Hematopoietic multipotent progenitor cell treated with erythropoietin and hydrocortisone succinate and interleukin-3 and kit ligand, for 17 days (in vitro differentiated cells): ENCODE measurements at regions not wholly inside any gene's neighbourhood (a gene's known extent, or its start where the extent isn't known, plus 50 kb on each side); places are given as distances from the start of the nearest gene placed in this dataset.

Experiments used
- DNase-seq: peaks from one replicate; pipeline ENCODE4 v3.0.0-alpha.2; 2015; ENCODE audit warnings: low spot score

DNA sequence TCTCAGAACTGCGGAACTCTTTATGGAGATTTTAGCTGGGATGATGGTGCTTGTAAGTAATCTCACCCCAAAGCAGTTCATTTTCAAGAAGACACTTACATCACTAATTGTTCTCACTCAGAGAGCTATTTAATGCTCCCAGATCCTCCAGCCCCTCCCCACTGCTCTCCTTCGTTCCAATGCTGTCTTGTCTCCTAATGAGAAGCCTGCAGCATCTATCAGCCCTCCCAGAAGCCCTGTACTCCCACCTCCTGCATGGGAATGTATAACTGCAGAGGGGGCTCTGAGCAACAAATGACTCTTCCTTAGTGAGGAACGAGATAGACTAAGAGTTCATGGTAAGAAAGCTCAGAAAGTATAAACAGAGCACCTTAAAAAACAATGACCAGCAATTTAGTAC lies 377.4 kb upstream of the RUNX1 start:
- no peak for DNase-seq

DNA sequence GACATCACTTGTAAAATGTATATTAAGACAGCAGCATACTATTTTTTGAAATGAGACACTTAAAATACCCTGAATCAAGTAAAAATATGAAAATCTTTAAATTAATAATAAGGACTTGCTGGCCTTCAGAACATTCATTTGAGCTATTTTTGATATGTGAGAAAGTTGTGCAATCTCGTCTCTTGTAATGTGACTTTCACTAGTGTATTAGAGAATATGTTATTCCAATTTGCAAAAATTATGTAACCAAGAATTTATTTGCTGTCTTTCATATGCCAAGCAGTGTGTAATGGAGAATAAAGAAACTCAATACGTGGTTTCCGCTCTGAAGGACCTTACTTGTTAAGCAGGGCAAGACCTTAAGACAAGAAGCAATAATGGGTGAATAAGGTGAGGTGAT lies 375.0 kb upstream of the RUNX1 start:
- no peak for DNase-seq

DNA sequence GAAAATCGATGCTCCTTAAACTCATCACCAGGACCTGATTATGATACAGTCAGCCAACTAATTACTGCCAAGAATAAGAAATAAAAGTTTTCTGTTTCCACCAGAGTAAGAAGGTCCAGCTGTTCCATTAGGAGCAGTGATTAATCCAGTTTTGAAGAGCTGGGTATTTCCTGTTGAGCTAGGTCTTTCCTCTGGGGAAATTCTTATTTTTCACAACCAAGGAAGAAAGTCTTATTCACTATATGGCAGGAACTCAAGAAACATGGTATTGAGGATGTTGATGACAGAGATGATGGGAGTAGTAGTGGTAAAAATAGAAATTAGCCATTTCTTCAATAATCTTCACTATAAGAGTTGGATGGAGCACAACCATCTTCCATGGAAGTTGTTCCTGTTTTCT lies 374.6 kb upstream of the RUNX1 start:
- no peak for DNase-seq

DNA sequence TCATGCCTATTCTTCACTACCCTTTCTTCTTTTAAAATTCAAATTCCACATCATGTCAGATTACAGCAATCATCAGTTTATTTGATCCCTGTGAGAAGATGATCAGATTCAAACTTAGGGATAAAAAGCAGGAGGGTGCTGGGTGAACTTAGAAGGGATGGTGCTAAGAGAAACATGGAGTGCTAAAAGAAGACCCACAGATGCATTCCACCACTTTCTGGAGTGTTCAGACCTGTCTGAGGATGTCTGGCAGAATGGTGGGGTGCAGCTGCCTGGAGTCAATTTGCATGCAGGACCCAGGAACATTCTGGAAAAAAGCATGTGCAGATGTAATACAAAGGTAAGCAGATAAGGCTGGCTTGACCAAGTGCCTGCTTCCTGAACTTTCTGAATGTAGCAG lies 372.9 kb upstream of the RUNX1 start:
- no peak for DNase-seq

DNA sequence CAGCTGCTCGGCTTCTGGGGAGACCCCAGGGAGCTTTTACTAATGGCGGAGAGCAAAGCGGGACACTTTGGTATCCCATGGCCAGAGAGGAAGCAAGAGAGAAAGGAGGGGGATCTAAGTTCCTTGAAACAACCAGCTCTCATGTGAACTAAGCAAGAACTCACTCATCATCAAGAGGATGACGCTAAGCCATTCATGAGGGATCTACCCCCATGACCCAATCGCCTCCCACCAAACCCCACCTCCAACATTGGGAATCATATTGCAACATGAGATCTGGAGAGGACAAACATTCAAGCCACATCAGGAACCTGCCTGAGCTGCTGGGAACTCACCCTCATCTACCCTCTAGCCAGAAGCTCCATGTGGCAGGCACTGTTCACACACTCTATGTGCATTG lies 372.1 kb upstream of the RUNX1 start:
- no peak for DNase-seq

DNA sequence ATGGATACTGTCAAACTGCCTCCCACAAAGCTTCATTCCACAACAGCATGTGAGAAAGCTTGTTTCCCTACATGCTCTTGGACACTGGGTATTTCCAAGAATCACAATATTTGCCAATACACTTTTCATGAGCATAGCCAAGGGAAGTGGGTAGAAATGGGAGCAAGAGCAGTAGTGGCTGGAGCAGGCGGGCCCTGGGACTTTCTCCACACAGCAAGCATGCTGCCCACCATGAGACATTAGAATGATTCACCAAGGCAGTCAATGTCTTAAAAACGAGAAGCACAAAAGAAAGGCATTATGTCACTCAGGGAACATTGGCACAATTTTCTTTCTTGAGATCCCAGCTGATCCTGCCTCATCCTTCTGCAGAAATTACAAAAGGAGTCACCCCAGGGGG lies 371.6 kb upstream of the RUNX1 start:
- no peak for DNase-seq

DNA sequence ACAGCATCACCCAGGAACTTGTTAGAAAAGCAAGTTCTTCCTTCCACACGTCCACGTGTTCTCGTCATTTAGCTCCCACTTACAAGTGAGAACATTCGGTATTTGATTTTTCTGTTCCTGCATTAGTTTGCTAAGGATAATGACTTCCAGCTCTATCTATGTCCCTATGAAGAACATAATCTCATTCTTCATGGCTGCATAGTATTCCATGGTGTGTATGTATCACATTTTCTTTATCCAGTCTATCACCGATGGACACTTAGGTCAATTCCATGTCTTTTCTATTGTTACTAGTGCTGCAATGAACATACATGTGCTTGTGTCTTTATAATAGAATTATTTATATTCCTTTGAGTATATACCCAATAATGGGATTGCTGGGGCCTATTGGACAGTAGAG lies 368.7 kb upstream of the RUNX1 start:
- DNase-seq: no peak

DNA sequence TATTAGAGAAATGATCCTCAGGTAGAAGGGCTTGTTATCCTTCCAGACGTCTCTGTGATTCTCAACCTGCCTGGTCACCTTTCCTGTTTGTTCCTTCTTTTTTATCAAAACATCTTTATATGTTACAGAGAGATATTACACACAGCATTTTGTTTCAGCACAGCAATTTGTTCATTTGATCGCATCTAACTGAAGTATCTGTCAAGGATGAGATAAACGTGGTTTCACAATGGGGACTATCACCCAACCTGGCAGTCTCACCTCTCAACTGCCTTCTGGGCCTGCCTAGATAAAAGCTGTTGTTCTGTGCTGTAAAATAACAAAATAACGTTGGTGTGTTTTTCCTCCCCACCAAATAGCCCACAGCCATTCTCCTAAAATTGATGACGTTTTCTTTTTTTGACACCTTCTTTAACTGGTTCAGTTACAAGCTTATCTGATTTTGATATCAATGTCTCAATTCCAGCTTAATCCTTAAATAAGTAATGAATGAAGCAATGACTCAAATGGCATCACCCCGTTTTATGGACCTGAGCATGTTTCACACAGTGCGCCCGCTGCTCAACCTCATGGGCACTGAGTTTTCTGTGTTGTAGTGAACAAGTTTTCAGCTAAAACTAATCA lies 367.9 kb upstream of the RUNX1 start:
- no peak for DNase-seq

DNA sequence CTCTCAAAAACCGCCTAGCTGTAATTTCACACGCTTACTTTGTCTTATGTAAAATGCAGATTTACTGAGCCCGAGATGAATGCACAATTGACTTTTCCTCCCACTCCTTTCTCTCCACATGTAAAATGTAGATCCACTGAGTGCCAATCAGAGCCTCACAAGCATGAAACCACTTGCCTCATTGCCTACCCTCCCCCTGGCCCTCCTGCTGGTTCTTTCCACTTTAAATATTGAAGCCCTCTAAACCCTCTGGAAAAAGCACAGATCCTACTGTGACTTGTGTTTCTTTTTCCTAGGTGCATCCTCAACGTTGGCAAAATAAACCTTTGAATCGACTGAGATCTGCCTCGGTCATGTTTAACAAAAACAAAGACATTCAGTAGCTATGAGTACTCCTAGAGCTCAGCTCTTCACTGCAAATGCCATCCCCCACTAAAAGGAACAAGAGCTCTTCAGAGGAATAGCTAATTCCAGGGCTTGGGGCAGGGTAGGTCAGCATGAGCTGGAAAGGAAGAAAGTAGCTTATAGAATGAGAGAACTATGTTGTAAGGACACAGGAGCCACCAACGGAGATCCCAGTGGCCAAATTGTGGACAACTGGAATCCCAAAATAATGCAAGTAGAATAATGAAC lies 365.5 kb upstream of the RUNX1 start:
- no peak for DNase-seq

DNA sequence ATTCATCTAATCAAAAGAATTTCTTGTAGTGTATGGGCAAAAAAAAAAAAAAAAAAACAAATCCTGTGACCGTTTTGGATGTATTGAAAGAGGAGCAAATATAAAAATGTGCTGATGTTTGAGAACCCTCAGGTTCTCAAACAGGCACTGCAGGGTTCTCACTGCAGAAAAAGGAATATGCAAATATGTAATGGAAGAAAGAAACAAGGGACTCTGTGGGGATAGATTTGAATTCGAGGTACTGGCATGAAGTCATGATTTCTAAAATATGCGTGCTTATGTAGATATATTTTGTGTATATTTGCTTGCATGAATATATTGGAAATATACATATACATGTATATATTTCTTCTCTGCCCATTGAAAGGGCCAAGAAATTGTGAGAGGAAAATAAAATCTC lies 365.0 kb upstream of the RUNX1 start:
- DNase-seq: no peak

DNA sequence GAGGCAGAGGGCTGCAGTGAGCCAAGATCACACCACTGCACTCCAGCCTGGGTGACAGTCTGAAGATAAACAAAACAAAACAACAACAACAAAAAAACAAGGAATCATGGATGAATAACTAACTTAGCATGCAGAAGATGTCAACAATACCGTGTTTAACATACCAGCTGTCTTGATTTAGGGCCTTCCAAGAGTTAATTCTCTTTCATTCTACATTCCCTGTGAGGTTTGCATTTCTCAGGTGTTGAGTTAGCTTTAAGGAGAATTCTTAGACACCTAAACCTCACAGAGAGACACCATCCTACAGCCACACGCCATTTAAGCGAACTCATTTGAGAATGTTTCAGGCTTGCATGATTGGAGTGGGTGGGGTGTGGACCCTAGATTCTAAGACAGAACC lies 363.1 kb upstream of the RUNX1 start:
- no peak for DNase-seq

DNA sequence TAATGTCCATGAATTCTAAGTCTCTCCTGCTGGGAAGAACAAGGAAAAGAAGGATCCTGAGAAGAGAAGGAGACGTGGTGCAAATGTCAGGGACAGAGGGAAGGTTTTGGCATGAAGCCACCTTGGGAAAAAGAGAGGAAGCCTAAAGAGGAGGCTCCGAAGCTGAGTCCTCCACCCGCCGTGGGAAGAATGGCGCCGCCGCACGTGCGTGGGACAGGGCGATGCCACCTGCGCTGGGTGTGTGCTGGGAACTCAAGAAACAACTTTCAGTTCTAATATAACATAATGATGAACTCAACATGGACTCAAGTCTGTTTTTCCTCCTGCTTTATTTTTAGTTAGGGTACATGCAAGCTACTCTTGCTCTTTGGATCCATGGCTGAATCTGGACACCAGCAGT lies 362.3 kb upstream of the RUNX1 start:
- DNase-seq: no peak

DNA sequence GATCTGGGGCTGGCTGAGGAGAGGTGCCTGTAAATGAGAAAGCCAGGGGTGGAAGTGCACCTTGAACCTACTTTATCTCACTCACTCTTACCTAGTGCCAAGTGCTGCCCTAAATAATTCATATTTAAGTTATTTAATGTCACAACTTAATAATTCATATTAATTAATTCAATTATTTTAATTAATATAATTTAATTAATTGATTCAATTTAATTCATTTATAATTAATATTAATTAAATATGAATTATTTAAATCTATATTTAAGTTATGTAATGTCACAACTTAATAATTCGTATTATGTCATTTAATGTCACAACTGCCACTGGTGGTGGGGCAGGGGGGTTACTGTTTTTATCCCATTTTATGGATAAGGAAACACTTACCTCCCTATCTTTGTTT lies 361.6 kb upstream of the RUNX1 start:
- DNase-seq: no peak

DNA sequence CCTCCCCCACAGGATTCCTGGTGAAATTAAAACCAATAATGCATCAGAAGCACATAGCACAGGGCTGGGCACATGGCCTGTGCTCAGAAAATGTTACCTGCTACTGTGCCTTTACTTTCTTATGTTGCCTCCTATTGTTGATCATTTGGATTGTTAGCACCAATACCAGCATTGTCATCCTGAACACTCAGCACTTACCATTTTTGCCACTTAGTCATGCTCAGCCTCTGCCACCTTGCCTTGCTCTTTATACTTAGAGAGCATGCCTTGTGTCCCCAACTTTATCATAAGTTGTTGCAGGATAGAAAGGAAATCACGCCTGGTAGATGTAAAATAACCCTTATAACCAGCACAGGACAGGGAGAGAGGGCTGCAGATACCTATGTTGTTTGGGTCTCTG lies 361.0 kb upstream of the RUNX1 start:
- DNase-seq: no peak

DNA sequence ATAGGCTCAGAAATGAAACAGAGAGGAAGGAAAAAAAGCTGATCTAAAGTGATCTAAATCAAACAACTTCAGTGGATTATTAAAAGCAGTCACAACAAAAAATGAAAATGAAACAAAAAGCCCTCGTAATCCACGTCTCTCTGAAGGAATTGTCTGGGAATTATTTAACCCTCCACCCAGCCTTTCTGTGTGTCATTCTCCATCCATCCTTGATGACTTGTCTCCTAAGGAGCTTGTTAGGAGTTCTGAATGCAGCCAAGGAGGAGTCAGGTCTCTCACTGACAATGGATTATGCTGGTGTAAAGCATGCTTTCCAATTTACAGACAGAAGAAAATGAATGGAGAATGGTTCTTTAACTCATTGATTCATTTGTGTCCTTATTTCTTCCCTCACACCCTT lies 359.3 kb upstream of the RUNX1 start:
- DNase-seq: no peak

DNA sequence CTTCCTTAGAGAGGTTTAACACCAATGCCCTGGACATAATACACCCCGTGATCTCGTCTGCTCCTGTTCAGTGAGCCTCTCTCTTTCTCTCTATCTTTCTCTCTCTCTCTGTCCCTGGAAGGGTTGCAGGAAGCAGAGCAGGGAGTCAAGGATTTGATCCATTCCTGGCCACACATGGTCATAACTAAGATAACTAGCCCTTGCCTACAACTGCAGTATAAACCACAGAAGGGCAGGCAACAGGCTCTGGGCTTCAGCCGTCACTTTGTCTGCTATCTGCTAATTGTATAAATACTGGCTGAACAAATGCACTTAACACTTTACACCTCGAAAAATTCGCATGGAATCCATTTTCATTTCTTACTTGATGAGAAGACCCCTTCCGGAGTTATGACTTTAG lies 357.5 kb upstream of the RUNX1 start:
- no peak for DNase-seq

DNA sequence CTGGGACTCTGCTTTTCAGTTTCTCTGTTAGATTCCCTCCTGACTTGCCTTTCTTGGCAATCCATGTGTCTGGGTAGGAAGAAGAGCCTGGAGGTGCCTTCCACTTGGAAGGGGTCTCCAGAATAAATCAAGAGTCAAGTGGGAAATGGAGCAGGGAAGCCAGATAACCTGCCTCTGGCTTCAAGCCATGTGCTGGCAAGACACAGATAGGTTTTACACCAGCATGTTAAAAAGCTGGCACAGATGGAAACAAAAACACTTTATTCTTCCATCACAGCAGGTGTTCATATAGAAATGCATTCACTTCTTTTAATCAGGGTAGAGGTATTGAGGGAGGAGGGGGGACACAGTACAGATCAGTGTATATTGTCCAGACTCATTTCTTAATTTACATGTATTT lies 356.9 kb upstream of the RUNX1 start:
- DNase-seq: no peak

DNA sequence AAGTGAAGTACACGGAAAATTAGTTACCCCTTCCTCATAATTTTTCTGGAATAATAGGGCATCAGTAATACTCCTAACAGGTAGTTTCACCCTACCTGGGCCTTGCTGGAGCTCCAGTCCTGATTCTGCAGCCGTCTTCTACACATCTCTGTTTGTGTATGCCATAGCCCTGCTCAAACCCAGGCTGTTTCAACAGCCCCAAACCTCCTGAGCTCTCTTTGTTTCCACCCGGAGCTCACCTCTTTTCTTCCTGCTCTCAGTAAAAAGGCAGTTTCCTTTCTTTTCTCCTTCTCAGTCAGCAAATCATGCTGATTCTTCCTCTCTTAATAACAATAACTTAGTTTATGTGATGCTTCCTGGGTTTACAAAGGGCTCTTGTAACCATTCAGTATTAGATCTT lies 355.1 kb upstream of the RUNX1 start:
- no peak for DNase-seq

DNA sequence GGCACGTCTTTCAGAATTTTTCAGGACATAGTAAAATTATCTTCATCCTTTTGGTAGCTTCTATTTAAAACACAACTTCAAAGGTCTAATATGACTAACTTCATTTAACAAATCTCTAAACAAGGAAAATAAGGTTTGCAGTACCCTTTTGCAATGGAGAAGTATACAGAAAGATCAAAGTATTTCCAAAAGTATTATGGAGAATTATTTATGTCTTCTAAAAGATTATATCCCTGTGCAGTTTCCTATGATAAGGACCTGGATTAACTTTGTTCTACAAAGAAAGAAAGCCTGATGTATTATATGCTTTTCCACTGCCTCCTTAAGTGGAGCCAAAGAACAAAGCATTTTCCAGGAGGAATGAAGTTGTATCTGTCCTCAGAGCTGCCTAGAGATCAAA lies 353.0 kb upstream of the RUNX1 start:
- no peak for DNase-seq

DNA sequence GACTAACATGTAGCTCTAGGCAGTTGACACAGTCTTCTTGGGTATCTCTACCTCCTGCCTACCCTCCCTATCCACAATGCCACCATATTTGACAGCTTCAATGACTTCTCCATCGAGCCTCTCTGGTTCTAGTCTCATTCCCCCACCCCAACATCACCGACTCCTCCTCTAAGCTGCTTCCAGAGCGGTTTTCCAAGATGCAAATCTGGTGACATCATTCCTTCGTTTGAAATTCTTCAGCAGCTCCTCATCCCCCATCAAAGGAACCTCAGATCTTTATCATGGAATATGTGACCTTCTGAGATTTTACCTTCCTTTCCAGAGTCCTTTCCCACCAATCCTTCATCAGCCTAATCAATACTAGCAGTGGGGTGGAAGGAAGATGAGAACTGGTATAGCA lies 352.4 kb upstream of the RUNX1 start:
- DNase-seq: no peak

DNA sequence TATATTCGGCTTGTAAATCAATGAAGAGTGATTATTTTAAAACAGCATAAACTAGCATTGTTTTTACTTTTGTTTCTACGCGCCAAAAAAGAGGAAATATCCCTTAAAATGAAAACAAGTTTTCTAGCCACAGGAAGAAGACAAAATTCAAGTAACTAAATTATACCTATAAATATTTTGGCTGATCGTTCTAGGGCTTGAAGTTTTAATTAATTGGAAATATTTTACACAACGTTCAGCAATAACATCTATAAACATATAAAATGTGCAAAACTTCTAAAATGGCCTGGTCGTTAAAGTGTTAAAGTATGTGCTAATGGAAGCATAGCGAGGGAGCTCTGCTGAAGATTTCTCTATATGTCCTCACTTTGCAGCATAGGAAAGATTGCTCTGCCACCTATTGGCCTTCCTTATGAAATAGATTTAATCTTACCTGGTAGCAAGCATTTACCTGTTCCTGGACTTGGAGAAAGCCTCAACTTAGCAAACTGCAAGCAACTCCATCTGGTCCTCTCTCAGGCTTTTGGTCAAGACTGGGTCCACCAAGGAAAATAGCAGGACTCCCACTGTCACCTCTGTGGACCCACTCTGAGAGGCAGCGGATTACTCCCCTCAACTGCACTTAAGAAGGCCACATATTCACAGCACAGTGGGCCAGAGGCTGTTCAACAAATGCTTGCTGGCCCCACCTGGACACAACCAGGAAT lies 351.3 kb upstream of the RUNX1 start:
- DNase-seq: peak; percentile 12

DNA sequence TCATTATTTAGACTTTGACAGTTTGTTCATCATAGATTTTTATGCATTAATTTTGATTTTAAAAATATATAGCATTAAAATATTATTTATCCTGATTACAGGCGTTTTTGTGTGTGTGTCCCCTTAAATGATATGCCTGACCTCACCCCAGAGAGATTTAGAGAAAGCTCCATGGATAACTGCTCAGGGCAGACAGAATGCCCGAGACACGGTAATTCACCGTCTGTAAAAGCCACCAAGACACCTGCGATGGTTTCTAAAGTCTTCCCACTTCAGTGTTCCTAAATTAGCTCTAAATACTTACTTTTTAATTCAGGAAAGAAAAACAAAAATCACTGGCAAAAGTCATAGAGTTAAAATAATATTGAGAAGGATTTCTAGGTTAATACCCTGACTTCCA lies 350.6 kb upstream of the RUNX1 start:
- no peak for DNase-seq

DNA sequence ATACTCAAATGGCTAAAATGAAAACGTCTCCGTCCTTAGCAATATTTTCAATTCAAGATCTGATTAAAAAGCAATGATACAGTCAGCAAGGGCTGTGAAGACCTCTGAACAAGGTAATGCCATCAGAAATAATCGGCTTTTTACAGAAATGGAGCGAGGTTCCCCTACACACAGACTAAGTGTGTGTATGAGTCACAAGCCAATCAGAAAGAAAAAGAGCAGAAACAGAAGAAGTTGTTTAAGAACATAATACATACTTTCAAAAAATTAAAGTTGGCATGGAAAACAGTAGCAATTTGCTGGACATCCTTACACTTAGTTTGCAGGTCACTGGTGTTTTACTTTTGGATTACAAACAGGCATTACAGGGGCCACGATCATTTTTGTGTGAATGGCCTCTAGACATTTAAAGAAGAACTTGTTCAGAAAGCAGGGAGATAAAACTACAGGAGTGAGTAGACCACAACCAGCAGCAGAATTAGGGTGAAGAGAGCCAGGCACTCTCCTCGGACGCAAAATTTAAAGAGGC lies 350.0 kb upstream of the RUNX1 start:
- no peak for DNase-seq
